Ammon's horn (tissue), 1 donor: ENCODE measurements at regions not wholly inside any gene's neighbourhood (a gene's known extent, or its start where the extent isn't known, plus 50 kb on each side); places are given as distances from the start of the nearest gene placed in this dataset.
"Not testable (repeated sequence)": the region's sequence is repeated elsewhere in the genome, so short reads cannot be mapped to it uniquely, and the experiment has no call there.

Experiments used
- DNase-seq: peaks from one replicate; pipeline ENCODE4 v3.0.0-alpha.2; 2016; ENCODE audit warnings: low spot score

DNA sequence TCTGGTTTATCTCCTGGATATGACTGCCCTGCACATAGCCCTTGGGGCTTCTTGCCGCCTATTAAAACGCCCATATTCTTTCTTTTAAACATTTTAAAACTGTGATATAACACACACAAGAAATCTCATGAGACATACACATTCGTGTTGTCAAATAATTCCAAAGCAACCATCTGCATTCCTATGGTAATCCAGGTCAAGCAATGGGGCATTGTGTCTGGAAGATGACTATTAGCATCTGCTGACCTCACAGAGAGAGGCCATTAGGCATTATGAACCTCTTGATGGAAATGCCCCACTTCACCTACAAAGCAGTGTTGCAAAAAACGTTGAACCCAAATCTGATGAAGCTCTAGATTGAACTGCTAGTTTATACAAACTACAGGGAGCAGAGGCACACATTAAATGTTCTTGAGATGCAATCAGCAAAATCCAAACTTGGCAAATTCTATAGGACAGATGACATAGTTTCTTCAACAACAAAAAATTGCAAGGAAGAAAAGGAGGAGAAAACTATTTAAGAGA is 513.8 kb upstream of the CCDC196 start:
- no peak for DNase-seq

DNA sequence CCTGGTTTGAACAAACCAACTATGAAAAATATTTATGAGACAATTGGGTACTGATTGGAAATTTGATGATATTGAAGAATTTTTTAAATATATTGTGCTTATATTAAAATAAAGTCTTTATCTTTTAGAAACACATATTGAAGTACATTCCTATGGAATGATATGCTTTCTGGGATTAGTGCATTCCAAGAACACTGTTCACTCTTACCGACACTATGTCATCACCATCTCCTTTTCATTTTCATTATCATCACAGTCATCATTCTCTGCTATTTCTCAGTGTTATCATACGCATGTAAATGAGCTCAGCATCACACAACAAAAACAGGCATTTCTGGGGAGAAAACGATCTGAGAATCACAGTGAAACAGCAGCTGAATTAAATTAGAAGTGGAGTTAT is 513.3 kb upstream of the CCDC196 start:
- no peak for DNase-seq

DNA sequence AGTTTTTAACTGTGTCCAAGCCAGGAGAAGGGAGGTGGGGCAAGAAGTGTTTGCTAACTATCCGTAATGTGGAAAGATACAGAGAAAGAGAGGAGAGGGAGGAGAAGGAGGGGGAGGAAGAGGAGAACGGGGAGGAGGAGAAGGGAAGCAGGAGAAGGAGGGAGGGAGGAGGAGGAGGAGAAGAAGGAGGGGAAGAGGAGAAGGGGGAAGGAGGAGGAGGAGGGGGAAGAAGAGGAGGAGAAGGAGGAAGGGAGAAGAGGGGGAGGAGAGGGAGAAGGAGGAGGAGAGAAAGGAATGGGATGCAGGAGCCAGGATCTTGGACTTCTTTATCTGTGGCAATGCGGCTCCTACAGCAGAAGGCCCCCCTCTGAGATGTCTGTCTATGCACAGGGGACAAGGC is 510.3 kb upstream of the CCDC196 start:
- DNase-seq, result no peak

DNA sequence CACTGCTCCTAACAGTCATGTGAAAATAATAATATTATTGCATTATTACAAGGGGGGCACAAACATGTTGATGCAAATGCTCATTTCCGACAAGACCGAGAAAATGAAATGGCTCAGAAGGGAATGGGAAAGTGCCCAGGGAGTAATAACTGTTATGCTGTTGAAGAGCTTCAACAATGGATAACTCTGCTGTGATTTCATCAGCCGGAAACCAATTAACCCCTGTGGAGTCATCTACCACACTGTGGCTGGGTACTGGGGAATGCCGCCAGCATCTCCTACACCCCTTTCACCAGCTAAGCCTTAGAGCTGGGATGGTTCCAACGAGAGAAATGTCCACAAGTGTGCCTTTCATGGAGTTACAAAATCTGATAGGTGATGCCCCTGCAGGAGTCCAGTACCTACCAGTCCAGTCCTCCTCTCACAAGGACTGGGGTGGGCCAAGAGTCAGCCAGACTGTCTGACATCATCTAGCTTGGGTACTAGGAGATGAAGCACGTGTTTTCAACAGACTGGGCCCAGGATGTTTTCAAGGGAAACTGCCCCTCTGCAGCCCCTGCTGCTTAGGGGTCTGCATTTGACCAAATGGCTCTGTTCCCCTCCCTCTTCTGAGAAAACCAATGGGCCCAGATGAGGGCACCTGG is 509.3 kb upstream of the CCDC196 start:
- no peak for DNase-seq

DNA sequence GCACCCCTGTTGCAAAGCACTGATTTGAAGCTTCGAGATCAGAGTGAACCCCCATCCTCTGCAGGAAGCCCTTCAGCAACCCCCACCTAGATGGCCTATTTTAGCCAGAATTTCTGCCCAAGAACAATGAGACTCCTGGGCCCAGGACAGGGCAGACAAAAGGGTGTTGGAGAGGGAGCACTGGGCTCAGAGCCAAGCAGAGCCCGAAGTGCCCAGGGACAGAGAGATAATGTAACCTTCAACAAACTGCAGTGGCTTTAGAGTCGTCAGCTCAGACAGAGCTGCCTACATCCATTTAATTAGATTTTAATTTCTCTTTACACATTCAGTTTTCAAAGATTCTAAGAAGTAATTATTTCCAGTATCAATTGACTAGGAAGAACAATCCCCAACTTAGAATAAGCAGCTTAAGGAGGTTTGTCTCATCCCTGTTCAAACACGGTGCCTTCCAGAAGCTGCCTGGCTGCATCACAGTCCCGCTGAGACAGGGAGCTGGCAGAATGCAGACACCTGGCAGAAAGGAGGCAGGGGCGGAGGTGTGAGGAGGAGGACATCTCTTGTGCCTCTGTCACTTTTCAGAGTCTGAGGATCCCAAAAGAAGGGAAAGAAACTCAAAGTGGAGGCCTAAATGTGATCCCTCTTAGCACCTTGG is 504.9 kb upstream of the CCDC196 start:
- no peak for DNase-seq

DNA sequence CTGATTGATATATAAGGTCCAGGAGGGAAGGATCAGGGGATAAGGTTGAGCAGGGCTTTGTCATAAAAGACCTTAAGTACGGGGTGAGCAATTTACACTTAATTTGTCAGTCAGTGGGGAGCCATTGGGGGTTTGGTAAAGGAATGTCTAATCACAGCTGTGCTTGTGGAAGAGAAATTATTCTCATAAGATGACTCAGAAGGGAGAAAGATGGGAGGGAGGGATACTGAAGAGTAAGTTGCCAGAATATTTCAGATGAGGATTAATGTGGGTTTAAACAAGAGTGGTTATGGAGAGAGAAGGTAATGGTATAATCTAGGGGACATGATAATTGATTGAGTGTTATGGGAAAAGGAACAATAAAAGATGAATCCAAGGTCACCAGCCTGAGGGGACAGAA is 500.1 kb upstream of the CCDC196 start:
- no peak for DNase-seq

DNA sequence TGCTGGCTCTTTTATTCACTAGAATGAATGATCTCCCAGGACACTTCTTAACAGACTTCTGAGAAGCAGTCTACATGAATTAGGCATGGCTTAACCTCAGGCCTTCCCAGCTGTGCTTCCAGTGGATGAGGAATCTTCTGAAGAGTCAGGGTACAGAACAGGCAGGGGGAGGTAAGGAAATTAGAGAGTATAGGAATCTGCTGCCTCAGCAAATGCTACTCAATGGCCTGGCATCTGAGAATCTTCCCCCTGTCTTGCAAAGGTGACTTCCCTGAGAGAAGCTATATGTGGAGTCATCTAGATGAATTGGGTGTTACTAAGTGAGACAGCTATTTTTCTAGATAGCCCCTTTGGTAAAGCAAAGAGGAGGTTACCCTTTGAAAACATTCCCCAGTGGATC is 496.2 kb upstream of the CCDC196 start:
- no peak for DNase-seq

DNA sequence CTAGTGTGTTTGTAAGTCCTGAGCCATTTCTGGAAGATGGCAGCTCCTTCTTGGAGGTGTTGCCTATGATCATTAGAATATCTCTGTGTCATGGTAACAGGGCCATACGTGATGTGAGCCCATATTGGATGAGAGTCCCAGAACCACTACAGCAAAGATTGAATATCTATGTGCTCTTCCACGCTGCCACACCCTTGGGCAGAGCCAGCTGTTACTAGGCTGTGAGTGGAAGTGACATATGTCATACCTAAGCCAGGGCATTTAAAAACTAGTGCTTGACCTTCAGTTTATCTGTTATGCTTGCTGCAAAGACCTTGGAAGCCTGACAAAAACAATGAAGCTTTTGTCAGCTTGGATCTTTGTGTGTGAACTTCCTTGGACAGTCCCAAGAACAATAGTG is 495.1 kb upstream of the CCDC196 start:
- DNase-seq, result no peak

DNA sequence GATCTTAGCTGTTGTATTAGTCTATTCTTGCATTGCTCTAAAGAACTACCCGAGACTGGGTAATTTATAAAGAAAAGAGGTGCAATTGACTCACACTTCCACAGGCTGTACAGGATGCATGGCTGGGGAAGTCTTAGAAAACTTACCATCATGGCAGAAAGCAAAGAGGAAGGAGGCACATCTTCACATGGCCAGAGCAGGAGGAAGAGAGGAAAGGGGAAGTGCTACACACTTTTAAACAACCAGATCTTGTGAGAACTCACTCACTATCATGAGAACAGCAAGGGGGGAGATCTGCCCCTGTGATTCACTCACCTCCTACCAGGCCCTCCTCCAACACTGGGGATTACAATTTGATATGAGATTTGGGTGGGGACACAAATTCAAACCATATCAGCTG is 494.2 kb upstream of the CCDC196 start:
- peak; percentile 4 for DNase-seq

DNA sequence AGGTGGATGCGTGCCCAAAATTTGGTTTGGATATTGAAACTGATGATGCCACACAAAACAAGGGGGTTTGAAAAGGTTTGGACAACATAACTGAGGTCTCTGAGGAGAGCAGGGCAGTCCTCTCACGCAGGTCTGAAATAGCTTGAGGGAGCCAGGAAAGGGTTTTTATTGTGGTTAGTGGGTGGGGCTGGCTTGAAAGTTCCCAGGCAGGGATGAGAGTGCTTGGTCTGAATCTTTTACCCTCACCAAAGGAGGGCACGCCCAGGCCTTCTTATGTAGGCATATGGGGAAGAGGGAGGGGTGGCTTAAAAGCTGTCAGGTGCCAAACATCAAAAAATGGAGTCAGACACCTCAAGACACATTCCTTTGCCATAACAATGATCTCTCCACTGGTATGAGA is 493.1 kb upstream of the CCDC196 start:
- DNase-seq, result no peak

DNA sequence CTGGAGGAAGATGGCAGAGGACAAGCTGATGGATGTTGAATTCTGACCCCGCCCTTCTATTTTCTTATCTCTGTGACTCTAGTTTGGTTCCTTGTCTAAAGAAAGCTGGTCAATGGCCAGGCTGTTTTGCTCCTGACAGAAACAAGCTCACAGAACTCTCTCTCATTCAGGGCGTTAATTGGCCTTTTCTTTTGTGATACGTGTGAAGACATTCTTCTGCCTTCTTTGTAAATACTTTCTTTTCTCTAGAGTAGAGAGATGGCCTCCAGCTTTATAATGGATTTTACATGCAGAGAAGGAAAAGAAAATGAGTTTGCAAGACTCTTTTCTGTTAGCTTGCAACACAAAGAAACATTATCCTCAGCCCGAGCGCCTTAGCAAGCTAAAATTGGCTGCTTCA is 492.2 kb upstream of the CCDC196 start:
- no peak for DNase-seq

DNA sequence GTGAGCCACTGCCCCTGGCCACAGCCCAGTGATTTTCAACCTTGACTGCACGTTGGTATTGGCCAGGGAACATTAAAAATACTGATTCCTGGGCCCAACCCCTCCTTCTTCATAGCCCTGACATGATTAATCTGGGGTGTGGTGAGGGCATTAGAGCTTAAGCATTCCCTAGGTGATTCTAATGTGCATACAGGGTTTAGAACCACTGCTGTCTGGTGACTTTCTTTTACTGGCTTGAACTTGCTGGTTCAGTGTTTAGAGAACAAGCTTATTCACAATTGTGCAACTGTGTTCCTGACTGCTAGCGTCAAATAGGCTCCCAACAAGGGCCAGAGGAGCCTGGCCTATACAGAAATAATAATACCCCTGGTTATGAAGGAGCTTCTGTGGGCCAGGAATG is 488.8 kb upstream of the CCDC196 start:
- no peak for DNase-seq

DNA sequence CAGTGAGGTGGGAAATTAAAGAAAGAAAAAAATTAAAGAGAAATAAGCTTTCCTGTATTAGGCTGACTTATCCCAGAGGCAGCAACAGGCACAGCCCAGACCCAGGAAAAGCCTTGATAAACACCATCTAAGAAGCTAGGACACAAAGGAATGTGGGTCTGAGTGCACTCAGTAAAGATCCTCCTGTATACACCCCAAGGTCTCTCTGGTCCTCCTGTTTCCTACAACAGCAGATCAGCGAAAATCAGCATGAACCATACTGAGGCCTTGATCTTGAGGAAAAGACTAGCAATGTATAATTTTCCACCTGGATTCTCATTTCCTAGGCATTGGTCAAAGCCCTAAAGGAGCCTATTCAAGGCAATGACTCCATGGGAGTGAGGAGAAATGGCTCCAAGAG is 486.3 kb upstream of the CCDC196 start:
- DNase-seq, result no peak

DNA sequence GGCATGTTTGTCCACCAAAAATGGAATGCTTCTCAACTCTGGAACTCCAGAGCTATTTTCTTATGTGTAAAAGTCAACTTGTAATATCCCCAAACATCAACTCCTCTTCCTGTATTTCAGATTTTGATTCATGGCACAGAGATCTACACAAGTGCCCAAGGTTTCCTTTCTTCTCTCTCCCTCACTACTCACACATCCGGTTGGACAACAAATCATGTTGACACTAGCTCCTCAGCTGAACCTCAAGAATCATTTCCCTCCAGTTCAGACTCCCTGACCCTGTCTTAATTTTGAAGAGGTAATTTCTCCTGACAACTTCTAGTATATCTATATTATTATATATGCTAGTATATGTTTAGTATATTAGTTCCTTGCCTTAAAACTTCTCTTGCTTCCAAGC is 485.4 kb upstream of the CCDC196 start:
- no peak for DNase-seq

DNA sequence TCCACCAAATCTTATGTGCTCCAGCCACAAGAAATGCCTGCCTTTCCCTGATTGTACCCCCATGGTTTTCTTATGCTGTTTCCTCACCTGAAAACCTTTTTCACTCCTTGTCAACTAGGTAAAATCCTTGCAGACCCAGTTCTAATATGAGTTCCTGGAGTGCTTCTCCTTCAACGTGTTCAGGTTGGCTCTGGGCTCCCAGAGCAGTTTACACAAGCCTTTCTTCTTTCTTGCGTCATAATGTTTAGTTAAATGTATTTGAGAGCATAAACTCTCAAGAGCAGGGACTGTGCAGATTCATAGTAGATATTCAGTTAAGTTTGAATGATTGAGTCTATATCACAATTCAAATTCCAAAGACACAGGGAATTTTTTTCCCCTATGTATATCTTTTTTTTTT is 484.8 kb upstream of the CCDC196 start:
- no peak for DNase-seq

DNA sequence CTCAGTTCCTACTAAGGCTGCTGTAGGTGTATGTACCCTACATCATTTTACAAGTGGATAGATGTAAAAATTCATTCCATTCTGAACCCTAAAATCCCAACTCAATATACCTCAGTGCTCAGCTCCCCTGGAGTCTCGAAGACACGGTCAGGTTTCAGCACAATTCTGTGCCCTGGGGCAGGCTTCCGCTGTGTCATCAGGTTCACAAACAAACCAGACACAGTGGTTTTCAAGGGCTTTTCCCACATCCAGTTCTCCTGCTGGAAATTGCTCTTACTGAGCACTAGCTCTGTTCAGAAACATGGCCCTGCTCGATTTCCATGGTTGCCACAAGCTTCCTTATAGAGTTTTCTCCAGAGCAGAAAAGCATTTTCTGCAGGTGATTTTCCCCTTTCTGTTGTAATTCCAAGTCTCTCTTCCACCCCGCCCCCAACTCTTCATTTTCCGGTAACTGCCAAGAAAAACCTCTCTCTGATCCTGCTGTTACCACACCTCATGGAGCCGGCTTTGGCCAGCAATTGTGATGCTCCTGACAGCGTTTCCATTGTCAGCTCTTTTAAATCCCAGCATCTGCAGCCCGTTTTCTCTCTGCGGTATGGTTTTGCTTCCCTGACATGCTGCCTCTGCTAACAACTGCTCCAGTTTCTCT is 483.0 kb upstream of the CCDC196 start:
- DNase-seq, result no peak

DNA sequence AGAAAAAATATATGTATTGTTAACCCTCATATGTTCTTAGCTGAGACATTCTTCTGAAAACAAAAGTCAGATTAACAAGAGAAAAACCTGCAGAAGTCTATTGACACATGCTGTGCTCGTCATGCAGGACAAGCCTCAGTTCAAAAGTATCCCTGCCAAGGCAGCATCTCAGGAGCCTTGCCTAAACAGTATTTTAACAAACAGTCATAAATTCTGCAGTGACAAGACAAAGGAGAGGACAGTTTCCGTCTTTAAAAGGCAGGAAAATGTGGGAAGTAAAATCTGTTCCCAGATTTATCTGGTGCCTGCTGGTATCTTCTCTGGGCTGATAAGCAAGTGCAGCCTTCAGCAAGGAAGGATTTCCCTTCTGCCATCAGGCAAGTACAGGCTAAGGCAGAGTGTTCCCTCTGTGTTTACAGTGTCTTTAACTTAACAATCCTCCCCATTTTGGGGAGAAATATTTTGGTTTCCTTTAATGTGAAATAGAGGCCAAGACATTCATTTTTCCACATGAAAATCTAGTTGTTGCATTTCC is 480.2 kb upstream of the CCDC196 start:
- peak; percentile 3 for DNase-seq

DNA sequence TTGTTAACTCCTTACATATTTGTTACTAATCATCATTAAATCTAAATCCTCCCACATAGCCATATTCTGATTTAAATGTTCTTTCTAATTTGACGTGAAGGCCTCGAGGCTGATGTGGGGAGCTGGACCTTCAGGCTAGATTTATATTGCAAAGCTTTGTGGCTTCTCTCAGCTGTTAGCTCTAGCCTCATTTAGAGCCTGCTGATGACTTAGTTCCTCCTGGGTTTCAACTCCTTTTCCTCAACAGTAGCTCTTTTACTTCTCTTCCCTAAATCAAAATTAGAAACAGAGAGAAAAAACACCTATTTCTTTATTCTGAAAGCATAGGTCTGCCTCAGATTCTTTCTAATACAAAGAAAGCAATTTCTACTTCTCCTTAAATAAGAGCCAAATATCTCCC is 477.5 kb upstream of the CCDC196 start:
- peak; percentile 5 for DNase-seq

DNA sequence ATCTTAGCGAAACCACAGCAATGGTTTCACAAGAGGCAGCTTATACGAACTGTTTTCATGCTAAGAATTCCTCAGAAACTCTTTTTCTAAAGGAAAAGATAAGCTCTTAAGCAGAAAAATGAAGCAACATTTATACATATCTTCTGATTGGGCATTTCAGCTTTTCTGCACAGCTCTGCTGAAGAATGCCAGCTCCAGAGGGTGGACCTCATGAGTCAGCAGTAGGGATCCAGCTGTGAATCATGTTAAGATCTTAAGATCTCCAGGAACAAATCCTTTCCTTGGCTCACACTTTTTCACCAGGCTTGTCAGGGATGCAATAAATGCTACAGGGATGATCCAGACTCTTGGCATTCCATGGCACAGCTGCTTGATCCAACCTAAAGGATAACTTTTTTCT is 477.1 kb upstream of the CCDC196 start:
- DNase-seq, result no peak

DNA sequence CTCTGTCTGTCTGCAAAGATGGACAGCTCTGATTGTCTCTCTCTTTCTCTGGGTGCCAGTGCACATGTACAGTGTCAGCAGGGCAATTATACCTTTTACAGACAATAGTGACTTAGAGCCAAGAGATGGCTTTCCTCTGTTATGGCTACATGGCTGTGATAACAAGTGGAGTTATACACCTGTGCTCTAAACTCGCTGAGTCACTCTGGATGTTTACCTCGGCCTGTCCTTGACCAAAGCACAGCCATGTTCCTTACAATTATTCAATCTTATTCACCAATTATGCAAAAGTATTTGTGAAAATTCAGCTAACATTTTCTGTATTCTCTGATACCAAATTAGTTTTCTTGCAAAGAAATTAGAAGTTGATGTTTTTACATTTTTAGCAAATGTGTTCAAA is 475.5 kb upstream of the CCDC196 start:
- no peak for DNase-seq

DNA sequence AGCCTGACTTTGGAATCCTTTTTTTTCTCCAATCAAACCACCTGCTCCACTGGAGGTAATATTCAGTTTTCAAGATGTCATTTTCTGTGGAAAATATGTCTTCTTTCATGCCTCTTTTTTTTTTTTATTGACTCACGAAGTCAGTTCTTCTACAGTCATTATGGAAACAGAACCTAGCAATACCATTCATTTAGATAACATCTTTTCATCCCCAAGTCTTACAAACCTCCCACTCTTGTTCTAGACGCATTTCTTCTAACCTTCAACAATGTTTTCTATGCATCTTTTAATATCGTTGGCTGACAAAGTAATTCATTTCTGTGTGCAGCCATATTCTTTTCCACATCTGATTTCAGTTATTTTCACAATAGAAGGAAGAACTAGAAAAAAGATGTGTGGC is 474.3 kb upstream of the CCDC196 start:
- no peak for DNase-seq

DNA sequence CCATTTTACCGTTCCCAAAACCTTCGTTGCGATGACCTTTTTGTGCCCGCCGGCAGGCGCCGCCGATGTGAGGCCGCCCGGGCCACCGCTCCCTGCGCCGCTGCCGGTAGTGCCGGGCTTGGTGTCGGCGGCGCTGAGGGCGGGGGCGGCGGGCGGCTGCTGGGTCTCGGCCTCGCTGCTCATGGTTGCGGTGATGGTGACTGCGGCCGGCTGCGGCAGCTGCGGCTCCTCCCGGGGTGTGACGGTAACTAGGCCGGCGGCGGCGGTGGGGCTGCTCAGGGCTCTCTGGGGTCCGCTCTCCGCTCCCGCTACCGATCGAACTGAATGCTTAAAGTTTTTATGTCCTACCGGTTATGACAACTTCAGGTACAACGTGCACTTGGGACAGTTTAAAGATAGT is 472.6 kb upstream of the CCDC196 start:
- DNase-seq, result not testable (repeated sequence)

DNA sequence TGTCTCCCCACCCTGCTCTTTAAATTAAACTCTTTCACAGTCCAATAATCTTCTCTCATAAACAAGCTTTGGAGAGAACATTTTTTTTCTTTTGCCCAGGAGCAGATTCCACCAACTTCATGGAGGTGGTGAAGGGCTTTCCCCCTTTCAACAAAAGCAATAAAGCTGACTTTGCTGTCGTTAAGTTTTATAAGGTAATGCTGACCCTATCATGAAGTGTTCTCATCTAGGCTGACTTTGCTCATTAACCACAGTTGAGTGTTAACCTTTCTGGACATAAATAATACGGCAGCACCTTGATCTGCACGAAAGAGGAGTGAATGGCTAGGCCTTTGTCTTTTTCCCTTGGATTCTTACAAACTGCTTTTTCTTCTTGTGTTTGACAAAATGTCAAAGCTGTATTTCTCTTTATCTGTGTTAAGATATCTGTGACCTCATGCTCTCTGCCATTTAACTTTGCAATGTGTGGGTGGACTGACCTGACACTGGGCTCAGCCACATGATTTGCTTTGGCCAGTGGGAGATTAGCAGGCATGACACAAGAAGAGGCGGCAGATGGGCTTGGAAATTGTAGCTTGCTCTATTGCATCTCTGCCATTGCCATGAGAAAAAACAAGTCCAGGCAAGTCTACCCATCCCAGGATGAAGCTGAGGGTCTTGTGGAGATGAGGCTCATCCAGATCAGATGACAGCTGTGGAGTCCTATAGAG is 470.9 kb upstream of the CCDC196 start:
- DNase-seq, result no peak
